ENCODE measurements at regions not wholly inside any gene's neighbourhood (a gene's known extent, or its start where the extent isn't known, plus 50 kb on each side); places are given as distances from the start of the nearest gene placed in this dataset.

DNA sequence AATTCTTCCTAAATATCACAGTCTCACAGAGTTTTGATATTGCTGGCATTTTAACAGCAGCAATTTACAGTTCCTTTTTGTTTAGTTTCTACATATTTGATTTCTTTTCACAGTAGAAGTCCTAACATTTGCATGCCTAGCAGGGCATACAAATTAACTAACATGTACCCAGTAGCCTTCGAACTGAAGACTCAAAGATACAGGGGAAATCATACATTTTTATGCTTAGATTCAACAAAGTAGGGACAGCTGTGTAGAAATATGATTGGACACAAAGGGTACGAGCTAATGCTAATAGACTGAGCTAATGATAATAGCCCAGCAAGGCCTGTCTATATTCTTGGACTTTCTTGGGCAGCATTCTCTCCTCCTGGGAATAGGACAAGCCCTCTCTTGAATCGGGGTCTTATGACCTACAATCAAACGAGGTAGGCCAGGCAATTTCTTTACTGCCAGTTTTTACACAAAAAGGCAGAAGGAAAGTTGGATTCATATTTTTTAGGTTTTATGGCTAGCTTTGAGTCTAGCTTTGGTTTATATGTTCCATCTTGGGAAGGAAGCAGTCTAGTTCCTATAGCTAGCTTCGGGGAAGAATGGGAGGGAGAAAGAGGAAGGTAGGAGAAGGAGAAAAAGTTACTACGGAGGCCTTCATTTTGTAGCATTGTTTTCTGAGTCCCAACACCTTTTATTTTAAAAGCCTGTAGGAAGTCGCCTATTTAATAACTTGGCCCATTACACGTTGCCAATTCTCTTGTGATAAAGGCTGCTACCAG lies 115.8 kb downstream of the HFE start:
- TF ChIP-seq EZH2 (IDR thresholded peaks at IDR 0.05; ENCODE audit: borderline replicate concordance, insufficient read depth, low read length, poor library complexity, severe bottlenecking): no peak
- TF ChIP-seq POLR2AphosphoS5 (IDR thresholded peaks at IDR 0.05): no peak
- TF ChIP-seq, protein P1, sequence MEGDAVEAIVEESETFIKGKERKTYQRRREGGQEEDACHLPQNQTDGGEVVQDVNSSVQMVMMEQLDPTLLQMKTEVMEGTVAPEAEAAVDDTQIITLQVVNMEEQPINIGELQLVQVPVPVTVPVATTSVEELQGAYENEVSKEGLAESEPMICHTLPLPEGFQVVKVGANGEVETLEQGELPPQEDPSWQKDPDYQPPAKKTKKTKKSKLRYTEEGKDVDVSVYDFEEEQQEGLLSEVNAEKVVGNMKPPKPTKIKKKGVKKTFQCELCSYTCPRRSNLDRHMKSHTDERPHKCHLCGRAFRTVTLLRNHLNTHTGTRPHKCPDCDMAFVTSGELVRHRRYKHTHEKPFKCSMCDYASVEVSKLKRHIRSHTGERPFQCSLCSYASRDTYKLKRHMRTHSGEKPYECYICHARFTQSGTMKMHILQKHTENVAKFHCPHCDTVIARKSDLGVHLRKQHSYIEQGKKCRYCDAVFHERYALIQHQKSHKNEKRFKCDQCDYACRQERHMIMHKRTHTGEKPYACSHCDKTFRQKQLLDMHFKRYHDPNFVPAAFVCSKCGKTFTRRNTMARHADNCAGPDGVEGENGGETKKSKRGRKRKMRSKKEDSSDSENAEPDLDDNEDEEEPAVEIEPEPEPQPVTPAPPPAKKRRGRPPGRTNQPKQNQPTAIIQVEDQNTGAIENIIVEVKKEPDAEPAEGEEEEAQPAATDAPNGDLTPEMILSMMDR (IDR thresholded peaks at IDR 0.05; ENCODE audit: poor library complexity, severe bottlenecking): no peak
- TF ChIP-seq, protein P2, sequence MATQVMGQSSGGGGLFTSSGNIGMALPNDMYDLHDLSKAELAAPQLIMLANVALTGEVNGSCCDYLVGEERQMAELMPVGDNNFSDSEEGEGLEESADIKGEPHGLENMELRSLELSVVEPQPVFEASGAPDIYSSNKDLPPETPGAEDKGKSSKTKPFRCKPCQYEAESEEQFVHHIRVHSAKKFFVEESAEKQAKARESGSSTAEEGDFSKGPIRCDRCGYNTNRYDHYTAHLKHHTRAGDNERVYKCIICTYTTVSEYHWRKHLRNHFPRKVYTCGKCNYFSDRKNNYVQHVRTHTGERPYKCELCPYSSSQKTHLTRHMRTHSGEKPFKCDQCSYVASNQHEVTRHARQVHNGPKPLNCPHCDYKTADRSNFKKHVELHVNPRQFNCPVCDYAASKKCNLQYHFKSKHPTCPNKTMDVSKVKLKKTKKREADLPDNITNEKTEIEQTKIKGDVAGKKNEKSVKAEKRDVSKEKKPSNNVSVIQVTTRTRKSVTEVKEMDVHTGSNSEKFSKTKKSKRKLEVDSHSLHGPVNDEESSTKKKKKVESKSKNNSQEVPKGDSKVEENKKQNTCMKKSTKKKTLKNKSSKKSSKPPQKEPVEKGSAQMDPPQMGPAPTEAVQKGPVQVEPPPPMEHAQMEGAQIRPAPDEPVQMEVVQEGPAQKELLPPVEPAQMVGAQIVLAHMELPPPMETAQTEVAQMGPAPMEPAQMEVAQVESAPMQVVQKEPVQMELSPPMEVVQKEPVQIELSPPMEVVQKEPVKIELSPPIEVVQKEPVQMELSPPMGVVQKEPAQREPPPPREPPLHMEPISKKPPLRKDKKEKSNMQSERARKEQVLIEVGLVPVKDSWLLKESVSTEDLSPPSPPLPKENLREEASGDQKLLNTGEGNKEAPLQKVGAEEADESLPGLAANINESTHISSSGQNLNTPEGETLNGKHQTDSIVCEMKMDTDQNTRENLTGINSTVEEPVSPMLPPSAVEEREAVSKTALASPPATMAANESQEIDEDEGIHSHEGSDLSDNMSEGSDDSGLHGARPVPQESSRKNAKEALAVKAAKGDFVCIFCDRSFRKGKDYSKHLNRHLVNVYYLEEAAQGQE (IDR thresholded peaks at IDR 0.05; ENCODE audit: borderline replicate concordance): no peak
- TF ChIP-seq RAD21 (conservative IDR thresholded peaks at IDR 0.05): no peak
- TF ChIP-seq EP300 (conservative IDR thresholded peaks at IDR 0.05; ENCODE audit: poor library complexity, severe bottlenecking): no peak
- no peak for TF ChIP-seq SMC3 (conservative IDR thresholded peaks at IDR 0.05; ENCODE audit: poor library complexity)
- TF ChIP-seq TAF1 (IDR thresholded peaks at IDR 0.05; ENCODE audit: low read depth): no peak
- TF ChIP-seq MXI1 (conservative IDR thresholded peaks at IDR 0.05; ENCODE audit: poor library complexity, severe bottlenecking): no peak
